ENCODE measurements at regions not wholly inside any gene's neighbourhood (a gene's known extent, or its start where the extent isn't known, plus 50 kb on each side); places are given as distances from the start of the nearest gene placed in this dataset.

GRCh38 chrX:118182025-118182424 lies 65.4 kb upstream of the KLHL13 start:
- no peaks in the 10 kb centered on the region for H3K9me3 ChIP-seq (replicated peaks in 1 of 3)
- no peak overlapping the region for H3K4me3 ChIP-seq
- intact Hi-C loops (cut with DNase I) = no loop called here
- 22 to 43% (median 31%) methylated on average over 1 of the region's 1 CpG for WGBS, 4 donors
- H3K4me1 ChIP-seq (replicated peaks in 1 of 2) = peaks cover 0 to 5% of the 10 kb centered on the region in 2 donors
- DNase-seq = no peak
- H3K27me3 ChIP-seq = no peaks in the 10 kb centered on the region
- H3K36me3 ChIP-seq (replicated peaks in 1 of 2) = no peaks in the 10 kb centered on the region
- no peak overlapping the region for H3K27ac ChIP-seq
- no peak for TF ChIP-seq POLR2A (IDR thresholded peaks at IDR 0.05)
- no peak for TF ChIP-seq CTCF (IDR thresholded peaks at IDR 0.05)

- H3K27ac ChIP-seq = no peak overlapping the region
- intact Hi-C loops (cut with DNase I) = no loop called here
- H3K36me3 ChIP-seq (replicated peaks in 1 of 2) = no peaks in the 10 kb centered on the region
- H3K4me3 ChIP-seq = no peak overlapping the region
- no peak for DNase-seq
- no peak for TF ChIP-seq CTCF (IDR thresholded peaks at IDR 0.05)
- no peak for TF ChIP-seq POLR2A (IDR thresholded peaks at IDR 0.05)
- H3K4me1 ChIP-seq (replicated peaks in 1 of 2) = peaks cover 0 to 5% of the 10 kb centered on the region in 2 donors
- H3K27me3 ChIP-seq = no peaks in the 10 kb centered on the region
- 55 to 76% (median 67%) methylated on average over 3 of the region's 3 CpGs for WGBS, 4 donors
- H3K9me3 ChIP-seq (replicated peaks in 1 of 3) = no peaks in the 10 kb centered on the region
These were observed 66.1 kb upstream of the KLHL13 start for GRCh38 chrX:118182681-118183080.

- Histone ChIP-seq H3K4me3 (no peak overlapping the region), H3K4me1 (replicated peaks in 1 of 2) (peaks cover 0 to 5% of the 10 kb centered on the region in 2 donors), H3K36me3 (replicated peaks in 1 of 2) (no peaks in the 10 kb centered on the region), H3K9me3 (replicated peaks in 1 of 3) (no peaks in the 10 kb centered on the region), H3K27ac (no peak overlapping the region), H3K27me3 (no peaks in the 10 kb centered on the region)
- intact Hi-C loops (cut with DNase I) = no loop called here
- DNase-seq = no peak
- 88 to 94% (median 89%) methylated on average over 1 of the region's 1 CpG for WGBS, 4 donors
- TF ChIP-seq POLR2A (IDR thresholded peaks at IDR 0.05) = no peak
- no peak for TF ChIP-seq CTCF (IDR thresholded peaks at IDR 0.05)
These were observed 67.0 kb upstream of the KLHL13 start for GRCh38 chrX:118183606-118184005.

- no peak for DNase-seq
- H3K27me3 ChIP-seq = no peaks in the 10 kb centered on the region
- no peak overlapping the region for H3K4me3 ChIP-seq
- no peaks in the 10 kb centered on the region for H3K9me3 ChIP-seq (replicated peaks in 1 of 3)
- no peaks in the 10 kb centered on the region for H3K36me3 ChIP-seq (replicated peaks in 1 of 2)
- H3K27ac ChIP-seq = no peak overlapping the region
- TF ChIP-seq CTCF (IDR thresholded peaks at IDR 0.05) = no peak
- no peak for TF ChIP-seq POLR2A (IDR thresholded peaks at IDR 0.05)
- intact Hi-C loops (cut with DNase I) = no loop called here
- peaks cover 0 to under 1% of the 10 kb centered on the region in 2 donors for H3K4me1 ChIP-seq (replicated peaks in 1 of 2)
These were observed 70.5 kb upstream of the KLHL13 start for GRCh38 chrX:118187100-118187499.

All from adrenal gland (tissue), 9 donors.